SK-N-SH treated with all-trans-retinoic acid at 6 μM for 48 hours (cell line): ENCODE measurements at regions not wholly inside any gene's neighbourhood (a gene's known extent, or its start where the extent isn't known, plus 50 kb on each side); places are given as distances from the start of the nearest gene placed in this dataset.

Source experiments
- ARNTL ChIP-seq: fragments of 450-650 bp; formaldehyde crosslinking; IDR thresholded peaks from 2 replicates; pipeline ENCODE4 v1.5.0; 2020; ENCODE audit warnings: low read depth, mild to moderate bottlenecking, moderate library complexity, borderline replicate concordance
- BACH2 ChIP-seq: fragments of 250-450 bp; sonication (Bioruptor Pico); IDR thresholded peaks from 2 replicates; pipeline ENCODE4 v1.9.0; 2021; ENCODE audit warnings: mild to moderate bottlenecking, borderline replicate concordance
- CSRNP3 ChIP-seq: fragments of 250-450 bp; sonication (Bioruptor Pico); IDR thresholded peaks from 2 replicates; pipeline ENCODE4 v1.5.1; 2021; ENCODE audit warnings: mild to moderate bottlenecking, moderate library complexity
- PPARA ChIP-seq: fragments of 250-450 bp; sonication (Bioruptor Pico); IDR thresholded peaks from 2 replicates; pipeline ENCODE4 v1.5.0; 2020; ENCODE audit warnings: mild to moderate bottlenecking, borderline replicate concordance
- TCF4 ChIP-seq: fragments of 250-450 bp; sonication (Bioruptor Pico); IDR thresholded peaks from 2 replicates; pipeline ENCODE4 v1.8.0; 2021; ENCODE audit warnings: mild to moderate bottlenecking, moderate library complexity, borderline replicate concordance
- TOX ChIP-seq: fragments of 250-450 bp; sonication (Bioruptor Pico); IDR thresholded peaks from 2 replicates; pipeline ENCODE4 v1.8.0; 2021; ENCODE audit warnings: mild to moderate bottlenecking, moderate library complexity, borderline replicate concordance
- ZC3H10 ChIP-seq: fragments of 250-450 bp; sonication (Bioruptor Pico); IDR thresholded peaks from 2 replicates; pipeline ENCODE4 v1.5.1; 2021; ENCODE audit warnings: mild to moderate bottlenecking, moderate library complexity
- ZFP3 ChIP-seq: fragments of 250-450 bp; sonication (Bioruptor Pico); IDR thresholded peaks from 2 replicates; pipeline ENCODE4 v1.5.0; 2020; ENCODE audit warnings: mild to moderate bottlenecking, moderate library complexity
- ZFP30 ChIP-seq: fragments of 450-650 bp; formaldehyde crosslinking; IDR thresholded peaks from 2 replicates; pipeline ENCODE4 v1.5.0; 2022; ENCODE audit warnings: mild to moderate bottlenecking, moderate library complexity
- ZNF565 ChIP-seq: fragments of 450-650 bp; formaldehyde crosslinking; conservative IDR thresholded peaks from 2 replicates; pipeline ENCODE4 v1.5.0; 2020; ENCODE audit warnings: low read depth, mild to moderate bottlenecking, moderate library complexity

- TF ChIP-seq PPARA (CRISPR knock-in tag) (no peak), TOX (CRISPR knock-in tag) (no peak), BACH2 (CRISPR knock-in tag) (no peak), ARNTL (no peak), ZC3H10 (no peak), ZNF565 (CRISPR knock-in tag) (no peak), ZFP30 (CRISPR knock-in tag) (no peak), ZFP3 (no peak), TCF4 (no peak), CSRNP3 (CRISPR knock-in tag) (no peak)
Observed at GRCh38 chr5:135107986-135108385, 74.0 kb upstream of the PITX1 start.
